Kidney epithelial cell (primary cell): ENCODE measurements at regions not wholly inside any gene's neighbourhood (a gene's known extent, or its start where the extent isn't known, plus 50 kb on each side); places are given as distances from the start of the nearest gene placed in this dataset.

Source experiments
- DNase-seq: peaks from one replicate; pipeline ENCODE4 v3.0.0-alpha.2; 2010; ENCODE audit warnings: low read depth
- H3K27me3 ChIP-seq: 2 replicates; pipeline ENCODE4 v1.6.0; 2011; ENCODE audit warnings: low read length; ENCODE audit not compliant: control insufficient read depth, insufficient read depth
- H3K36me3 ChIP-seq: 2 replicates; pipeline ENCODE4 v1.5.1; 2011; ENCODE audit warnings: low read length; ENCODE audit not compliant: control insufficient read depth, insufficient read depth
- H3K4me3 ChIP-seq: 2 replicates; pipeline ENCODE4 v1.5.1; 2011; ENCODE audit warnings: low read depth, mild to moderate bottlenecking, control low read depth, low read length
- CTCF ChIP-seq: IDR thresholded peaks from 2 replicates; pipeline ENCODE4 v1.5.1; 2011; ENCODE audit warnings: mild to moderate bottlenecking, moderate library complexity, low read length, control low read depth, inconsistent platforms; ENCODE audit not compliant: insufficient read depth, poor library complexity, severe bottlenecking

GRCh38 chr10:110443239-110444003 is 54.3 kb upstream of the DUSP5 start:
- no peak for DNase-seq
- H3K4me3 ChIP-seq = no peak overlapping the region
- TF ChIP-seq CTCF = no peak
- no peaks in the 10 kb centered on the region for H3K36me3 ChIP-seq
- no peaks in the 10 kb centered on the region for H3K27me3 ChIP-seq

GRCh38 chr10:110444004-110444337 is 53.7 kb upstream of the DUSP5 start:
- H3K36me3 ChIP-seq = no peaks in the 10 kb centered on the region
- H3K27me3 ChIP-seq = no peaks in the 10 kb centered on the region
- no peak for DNase-seq
- no peak for TF ChIP-seq CTCF
- H3K4me3 ChIP-seq = no peak overlapping the region

- no peak overlapping the region for H3K4me3 ChIP-seq
- H3K36me3 ChIP-seq = no peaks in the 10 kb centered on the region
- no peak for TF ChIP-seq CTCF
- no peaks in the 10 kb centered on the region for H3K27me3 ChIP-seq
- no peak for DNase-seq
These were observed 51.8 kb upstream of the DUSP5 start for GRCh38 chr10:110445871-110446270.

GRCh38 chr10:110446277-110446676 is 51.4 kb upstream of the DUSP5 start:
- DNase-seq = no peak
- TF ChIP-seq CTCF = no peak

GRCh38 chr10:110446954-110447608 is 50.6 kb upstream of the DUSP5 start:
- Histone ChIP-seq H3K36me3 (no peaks in the 10 kb centered on the region), H3K4me3 (no peak overlapping the region), H3K27me3 (no peaks in the 10 kb centered on the region)
- no peak for TF ChIP-seq CTCF
- no peak for DNase-seq

More at GRCh38 chr10:110446277-110446676, 51.4 kb upstream of the DUSP5 start:
- Histone ChIP-seq H3K4me3 (no peak overlapping the region), H3K27me3 (no peaks in the 10 kb centered on the region), H3K36me3 (no peaks in the 10 kb centered on the region)
